Urothelium cell line (cell line): ENCODE measurements at regions not wholly inside any gene's neighbourhood (a gene's known extent, or its start where the extent isn't known, plus 50 kb on each side); places are given as distances from the start of the nearest gene placed in this dataset.
"Not testable (repeated sequence)": the region's sequence is repeated elsewhere in the genome, so short reads cannot be mapped to it uniquely, and the experiment has no call there.

Experiments used
- DNase-seq: peaks from one replicate; pipeline ENCODE4 v3.0.0; 2011; ENCODE audit warnings: low spot score, mixed read lengths
- FAIRE-seq: peaks from 2 replicates; lab custom pipeline; 2011; peaks lifted over from hg19 to GRCh38; lab: Jason Lieb, UNC

- FAIRE-seq (no peak), DNase-seq (no peak)
Measured at GRCh38 chr4:40681600-40681999, 51.9 kb upstream of the RBM47 start.

- FAIRE-seq, result no peak
- DNase-seq, result no peak
Measured at GRCh38 chr4:40682290-40683101, 52.8 kb upstream of the RBM47 start.

GRCh38 chr4:40683536-40684145 is 54.0 kb upstream of the RBM47 start:
- DNase-seq, FAIRE-seq: not testable (repeated sequence)

- peak; percentile 23 for FAIRE-seq
- DNase-seq, result no peak
Measured at GRCh38 chr4:40684404-40684803, 54.7 kb upstream of the RBM47 start.

GRCh38 chr4:40685300-40685699 is 55.6 kb upstream of the RBM47 start:
- peak; percentile 52 for FAIRE-seq

GRCh38 chr4:40686081-40686913 is 56.6 kb upstream of the RBM47 start:
- FAIRE-seq (no peak), DNase-seq (no peak)

More at GRCh38 chr4:40685300-40685699, 55.6 kb upstream of the RBM47 start:
- DNase-seq, result peak; percentile 35

- FAIRE-seq (peak; percentile 13), DNase-seq (no peak)
Measured at GRCh38 chr4:40687676-40688389, 58.2 kb upstream of the RBM47 start.

- no peak for DNase-seq
- peak; percentile 17 for FAIRE-seq
Measured at GRCh38 chr4:40688446-40689095, 58.9 kb upstream of the RBM47 start.

- peak; percentile 17 for FAIRE-seq
- no peak for DNase-seq
Measured at GRCh38 chr4:40693946-40694345, 55.8 kb upstream of the NSUN7 start.

- FAIRE-seq, DNase-seq: not testable (repeated sequence)
Measured at GRCh38 chr4:40697476-40697875, 52.3 kb upstream of the NSUN7 start.

- FAIRE-seq (no peak), DNase-seq (no peak)
Measured at GRCh38 chr4:40698733-40699132, 51.0 kb upstream of the NSUN7 start.

GRCh38 chr4:40699648-40700047 is 50.1 kb upstream of the NSUN7 start:
- DNase-seq (peak; percentile 42), FAIRE-seq (peak; percentile 5)
